ENCODE measurements at regions not wholly inside any gene's neighbourhood (a gene's known extent, or its start where the extent isn't known, plus 50 kb on each side); places are given as distances from the start of the nearest gene placed in this dataset.
"Not testable (repeated sequence)": the region's sequence is repeated elsewhere in the genome, so short reads cannot be mapped to it uniquely, and the experiment has no call there.

DNA sequence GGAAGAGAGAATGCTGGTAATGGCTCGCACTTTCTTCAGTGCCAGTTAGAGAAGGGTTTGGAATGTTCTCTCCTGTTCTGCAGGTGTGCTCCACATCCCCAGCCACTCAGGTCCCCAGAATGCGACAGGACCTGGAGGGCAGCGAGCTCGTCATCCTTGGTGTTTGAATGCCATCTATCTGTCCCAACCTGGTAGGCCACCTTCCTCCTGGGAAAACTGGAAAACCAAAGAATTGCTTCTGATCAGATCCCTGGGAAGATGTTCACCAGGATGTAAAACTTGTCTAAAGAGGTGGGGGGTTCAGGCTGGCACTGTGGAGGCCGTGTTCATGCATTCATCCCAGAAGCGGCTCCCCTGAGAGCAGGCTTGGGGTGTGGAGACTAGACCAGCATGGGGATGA is 379.5 kb downstream of the GLRX3 start:
- DNase-seq (ENCODE audit: low spot score) (no peak), ATAC-seq (no peak)
- intact Hi-C loops (cut with DNase I), result no loop called here

DNA sequence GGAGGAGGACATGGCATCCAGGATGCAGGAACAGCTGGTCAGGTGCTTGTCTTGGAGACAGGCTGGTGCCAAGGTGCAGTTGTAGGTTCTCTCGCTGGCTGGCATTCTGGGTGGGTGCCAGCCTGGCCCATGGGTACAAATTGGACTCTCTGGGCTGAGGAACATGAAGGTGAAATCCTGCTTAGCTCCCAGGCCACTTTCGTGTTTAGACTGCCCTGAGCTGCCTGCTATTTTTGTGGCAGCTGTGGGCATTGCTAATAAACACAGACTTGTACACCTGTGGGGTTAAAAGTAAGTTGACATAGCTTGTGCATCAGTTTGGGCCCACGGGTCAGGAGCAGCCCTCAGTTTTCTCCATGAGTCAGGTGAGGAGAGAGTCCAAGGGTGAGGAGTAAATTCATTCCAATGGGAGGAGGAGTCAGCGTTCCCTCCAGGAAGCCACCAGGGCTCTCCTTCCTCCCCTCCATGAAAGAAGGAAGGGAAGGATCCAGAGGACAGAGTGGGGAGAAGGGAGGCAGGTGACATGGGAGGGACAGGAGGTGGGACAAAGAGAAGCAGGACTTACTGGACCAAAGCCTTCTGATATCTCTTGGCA is 380.0 kb downstream of the GLRX3 start:
- intact Hi-C loops (cut with DNase I), result no loop called here
- ATAC-seq, result no peak
- DNase-seq (ENCODE audit: low spot score), result no peak

DNA sequence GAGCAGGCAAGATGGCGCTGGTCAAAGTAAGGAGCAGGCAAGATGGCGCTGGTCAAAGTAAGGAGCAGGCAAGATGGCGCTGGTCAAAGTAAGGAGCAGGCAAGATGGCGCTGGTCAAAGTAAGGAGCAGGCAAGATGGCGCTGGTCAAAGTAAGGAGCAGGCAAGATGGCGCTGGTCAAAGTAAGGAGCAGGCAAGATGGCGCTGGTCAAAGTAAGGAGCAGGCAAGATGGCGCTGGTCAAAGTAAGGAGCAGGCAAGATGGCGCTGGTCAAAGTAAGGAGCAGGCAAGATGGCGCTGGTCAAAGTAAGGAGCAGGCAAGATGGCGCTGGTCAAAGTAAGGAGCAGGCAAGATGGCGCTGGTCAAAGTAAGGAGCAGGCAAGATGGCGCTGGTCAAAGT is 382.7 kb downstream of the GLRX3 start:
- intact Hi-C loops (cut with DNase I); DNase-seq (ENCODE audit: low spot score); ATAC-seq: not testable (repeated sequence)

DNA sequence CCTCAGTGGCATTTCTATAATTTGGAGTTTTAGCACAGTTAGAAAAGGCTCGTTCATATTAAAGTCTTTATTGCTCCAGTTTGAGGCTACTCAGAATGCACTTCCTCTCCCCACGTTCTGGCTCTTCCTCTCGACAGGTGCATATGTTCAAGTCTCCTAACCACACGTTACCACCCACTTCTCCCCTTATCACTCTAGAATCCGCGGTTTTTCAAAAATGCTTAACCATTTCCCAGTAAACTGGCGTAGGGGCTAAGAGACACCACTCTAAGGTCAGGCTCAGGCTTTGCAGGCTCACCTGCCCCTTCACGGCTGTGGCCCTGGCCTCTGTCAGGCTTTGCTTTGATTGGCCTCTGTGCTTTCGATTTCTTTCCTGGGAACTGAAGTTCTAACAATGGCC is 383.6 kb downstream of the GLRX3 start:
- intact Hi-C loops (cut with DNase I), result no loop called here
- DNase-seq (ENCODE audit: low spot score) (no peak), ATAC-seq (no peak)

DNA sequence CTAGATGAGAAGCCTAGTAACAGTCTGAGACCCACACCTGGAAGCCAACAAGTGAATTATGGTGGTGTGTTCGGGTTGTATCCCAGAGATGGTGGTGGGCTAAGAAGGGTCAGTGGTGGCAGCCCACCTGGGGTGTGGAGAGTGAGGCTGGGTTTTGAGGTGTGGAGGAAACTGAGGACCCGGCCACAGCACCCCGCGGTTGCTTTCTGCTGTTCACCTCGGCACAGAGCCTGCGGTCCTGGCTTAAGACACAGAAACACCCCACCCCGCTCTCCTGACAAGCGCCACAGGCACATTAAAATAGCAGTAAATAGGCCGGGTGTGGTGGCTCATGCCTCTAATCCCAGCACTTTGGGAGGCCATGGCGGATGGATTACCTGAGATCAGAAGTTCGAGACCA is 395.1 kb downstream of the GLRX3 start:
- DNase-seq (ENCODE audit: low spot score) (no peak), ATAC-seq (no peak)
- intact Hi-C loops (cut with DNase I), result no loop called here

DNA sequence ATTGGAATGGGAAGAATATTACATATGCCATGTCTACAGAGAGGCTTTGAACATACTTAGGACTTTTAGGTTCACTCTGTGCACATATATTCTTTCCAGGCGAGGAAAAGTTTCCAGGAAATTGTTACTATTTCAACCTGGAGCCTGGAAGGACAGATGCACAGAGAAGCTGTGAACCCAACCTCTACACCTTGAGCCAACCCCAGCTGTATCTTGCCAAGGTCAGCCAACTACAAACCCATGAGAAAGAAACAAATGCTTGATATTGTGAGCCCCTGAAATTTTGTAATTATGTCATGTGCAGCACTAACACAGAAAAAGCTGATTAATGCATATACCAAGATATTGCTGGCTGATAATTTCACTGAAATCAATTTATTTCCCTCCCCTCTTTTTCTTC is 404.9 kb downstream of the GLRX3 start:
- intact Hi-C loops (cut with DNase I), result no loop called here
- DNase-seq (ENCODE audit: low spot score) (no peak), ATAC-seq (no peak)

DNA sequence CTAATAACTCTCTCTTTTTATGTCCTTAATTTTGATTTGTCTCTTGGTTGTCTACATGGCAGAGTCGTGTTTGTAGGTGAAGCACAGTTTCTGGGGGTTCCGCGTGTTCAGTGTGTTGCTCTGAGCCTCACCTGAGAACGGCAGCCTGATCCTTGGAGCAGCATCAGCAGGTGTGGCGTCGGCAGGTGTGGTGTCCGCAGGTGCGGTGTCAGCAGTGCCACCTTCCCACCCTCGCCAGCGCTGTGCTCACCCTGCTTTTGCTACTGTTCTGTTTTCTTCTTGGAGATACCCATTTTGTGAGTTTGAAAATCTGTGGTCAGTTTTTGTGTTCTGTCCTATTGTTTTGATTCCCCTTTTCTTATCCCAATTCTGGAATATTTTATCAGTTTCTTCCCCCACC is 406.6 kb downstream of the GLRX3 start:
- intact Hi-C loops (cut with DNase I), result no loop called here
- ATAC-seq, result no peak
- no peak for DNase-seq (ENCODE audit: low spot score)

DNA sequence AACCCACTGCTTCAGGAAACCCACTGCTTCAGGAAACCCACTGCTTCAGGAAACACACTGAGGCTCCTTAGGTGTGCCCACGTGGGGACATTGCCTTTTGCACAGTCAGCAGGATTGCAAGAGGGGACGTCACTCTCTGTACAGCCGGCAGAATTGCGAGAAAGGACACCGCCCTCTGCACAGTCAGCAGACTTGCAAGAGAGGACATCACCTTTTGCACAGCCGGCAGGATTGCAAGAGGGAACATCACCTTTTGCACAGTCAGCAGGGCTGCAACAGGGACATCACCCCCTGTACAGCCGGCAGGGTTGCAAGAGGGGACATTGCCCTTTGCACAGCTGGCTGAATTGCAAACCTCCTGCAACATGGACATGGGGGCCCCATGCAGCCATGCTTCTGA is 407.6 kb downstream of the GLRX3 start:
- DNase-seq (ENCODE audit: low spot score) (no peak), ATAC-seq (no peak)
- intact Hi-C loops (cut with DNase I), result no loop called here

DNA sequence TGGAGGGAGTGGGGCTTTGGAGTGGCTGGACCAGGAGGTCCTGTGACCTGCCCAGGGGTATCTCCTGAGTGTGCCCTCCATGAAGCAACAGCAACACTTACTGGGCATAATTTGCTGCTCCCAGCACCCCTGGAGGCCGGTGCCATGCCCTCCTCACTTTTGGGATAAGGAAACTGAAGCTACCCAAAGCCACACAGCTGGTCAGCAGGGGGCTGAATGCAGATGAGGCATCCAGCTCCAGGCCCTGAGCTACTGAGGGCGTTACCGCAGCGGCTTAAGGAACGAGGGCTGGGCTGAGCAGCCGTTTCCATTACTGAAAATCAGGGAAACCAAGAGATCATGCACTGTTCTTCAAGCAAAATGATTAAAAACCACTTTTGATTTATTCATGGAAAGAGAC is 408.9 kb downstream of the GLRX3 start:
- DNase-seq (ENCODE audit: low spot score) (no peak), ATAC-seq (no peak)
- intact Hi-C loops (cut with DNase I), result no loop called here

DNA sequence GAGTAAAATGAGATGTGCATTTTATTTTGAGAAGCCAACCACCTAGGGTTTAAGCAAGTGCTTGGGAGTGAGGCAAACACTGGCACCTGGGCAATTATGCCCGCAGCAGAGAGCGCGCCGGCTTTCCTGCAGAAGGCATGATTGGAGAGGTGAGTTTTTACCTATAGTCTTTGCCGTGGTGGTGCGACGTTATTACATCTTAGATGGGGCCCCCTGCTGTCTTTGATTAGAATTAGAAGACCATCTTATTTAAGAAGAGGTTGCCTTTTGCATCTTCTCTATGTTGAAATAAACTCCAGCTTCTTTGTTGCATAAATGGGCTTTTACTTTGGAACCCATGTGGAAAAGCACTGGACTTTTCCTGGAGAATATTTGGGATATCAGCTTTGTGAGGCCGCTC is 409.5 kb downstream of the GLRX3 start:
- DNase-seq (ENCODE audit: low spot score), result no peak
- no peak for ATAC-seq
- intact Hi-C loops (cut with DNase I), result no loop called here

DNA sequence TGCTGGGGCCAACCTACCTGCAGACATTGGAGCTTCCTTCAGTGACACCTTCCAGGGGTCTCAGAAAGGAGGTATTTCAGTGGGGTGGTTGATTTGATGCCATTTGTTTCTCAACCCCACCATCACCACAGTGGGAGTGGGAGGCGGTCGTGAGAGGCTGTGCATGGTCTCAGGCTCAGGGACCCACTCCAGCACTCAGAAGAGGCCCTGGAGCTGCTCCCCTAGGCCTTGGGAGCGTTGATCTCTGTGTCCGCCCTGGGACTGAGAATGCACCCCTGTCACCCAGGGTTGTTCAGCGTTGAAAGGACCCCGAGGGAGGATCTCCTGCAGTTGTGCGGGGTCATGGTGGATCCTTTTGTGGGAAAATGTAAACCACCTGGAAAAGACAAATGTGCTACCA is 410.6 kb downstream of the GLRX3 start:
- intact Hi-C loops (cut with DNase I), result no loop called here
- DNase-seq (ENCODE audit: low spot score), result no peak
- ATAC-seq, result no peak

DNA sequence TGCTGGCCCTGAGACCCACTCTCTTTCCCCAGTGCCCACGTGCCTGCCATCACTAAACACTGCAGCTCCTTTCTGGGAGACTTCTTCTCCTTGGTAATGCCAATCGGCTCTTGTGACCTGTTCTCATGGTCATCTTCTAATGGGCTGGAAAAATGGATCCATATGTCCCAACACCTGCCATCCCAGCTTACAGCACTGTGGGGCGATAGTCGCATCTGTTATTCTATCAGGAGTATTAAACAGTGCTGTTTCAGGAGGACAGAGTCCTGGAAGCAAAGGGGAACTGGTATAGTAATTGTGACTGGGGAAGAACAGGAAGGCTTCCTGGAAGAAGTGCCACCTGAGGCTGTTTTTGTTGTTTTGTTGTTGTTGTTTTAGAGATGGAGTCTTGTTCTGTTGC is 411.2 kb downstream of the GLRX3 start:
- ATAC-seq (no peak), DNase-seq (ENCODE audit: low spot score) (no peak)
- intact Hi-C loops (cut with DNase I), result no loop called here

DNA sequence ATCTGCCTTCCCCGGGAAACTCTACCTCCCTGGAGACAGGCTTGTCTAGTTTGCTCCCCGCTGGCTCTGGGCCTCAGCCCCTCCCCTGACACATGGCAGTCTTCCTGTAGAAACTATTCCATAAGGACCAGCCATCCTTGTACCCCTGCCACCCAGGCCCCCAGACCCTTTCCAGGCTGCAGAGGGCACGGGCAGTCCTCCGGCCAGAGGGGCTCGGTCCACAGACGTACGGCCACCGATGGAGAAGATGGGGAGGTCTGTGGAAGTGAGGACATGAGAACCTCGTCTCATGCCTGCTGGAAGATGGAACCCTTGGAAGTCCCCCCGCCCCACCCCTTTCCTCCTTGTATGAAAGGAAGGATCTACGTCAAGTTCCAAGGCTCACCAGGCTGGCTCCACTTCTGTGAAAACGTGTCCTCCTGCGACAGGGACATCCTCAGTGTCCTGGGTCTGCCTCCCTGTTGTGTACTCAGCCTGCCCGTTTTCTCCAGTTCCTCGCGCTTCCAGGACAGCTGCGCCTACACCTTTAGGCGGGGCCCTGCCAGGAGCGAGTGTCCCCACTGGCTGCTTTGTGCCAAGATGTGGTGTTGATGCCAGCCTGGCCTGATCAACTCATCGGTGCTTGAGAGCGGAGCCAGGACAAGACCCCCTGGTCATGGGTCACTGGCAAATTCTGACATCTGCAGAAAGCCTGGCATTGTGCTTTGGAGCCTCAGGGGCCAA is 414.9 kb downstream of the GLRX3 start:
- DNase-seq (ENCODE audit: low spot score) (no peak), ATAC-seq (no peak)
- intact Hi-C loops (cut with DNase I), result no loop called here

DNA sequence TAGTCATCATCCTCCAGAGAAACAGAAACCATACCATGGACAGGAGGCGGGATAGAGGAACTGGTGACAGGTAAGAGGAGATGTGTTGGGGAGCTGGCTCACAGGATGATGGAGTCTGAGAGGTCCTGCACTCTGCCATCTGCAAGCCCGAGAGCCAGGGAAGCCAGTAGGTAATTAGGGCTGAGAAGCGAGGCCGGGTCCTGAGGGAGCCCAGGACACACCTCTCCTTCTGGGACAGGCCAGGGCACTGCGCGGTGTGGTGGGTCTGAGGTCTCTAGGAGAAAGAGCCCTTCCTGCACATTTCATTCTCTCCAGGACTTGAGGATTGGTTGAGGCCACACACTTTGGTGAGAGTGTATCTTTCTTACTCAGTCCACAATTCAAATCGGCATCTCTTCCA is 415.5 kb downstream of the GLRX3 start:
- DNase-seq (ENCODE audit: low spot score) (no peak), ATAC-seq (no peak)
- intact Hi-C loops (cut with DNase I), result no loop called here

DNA sequence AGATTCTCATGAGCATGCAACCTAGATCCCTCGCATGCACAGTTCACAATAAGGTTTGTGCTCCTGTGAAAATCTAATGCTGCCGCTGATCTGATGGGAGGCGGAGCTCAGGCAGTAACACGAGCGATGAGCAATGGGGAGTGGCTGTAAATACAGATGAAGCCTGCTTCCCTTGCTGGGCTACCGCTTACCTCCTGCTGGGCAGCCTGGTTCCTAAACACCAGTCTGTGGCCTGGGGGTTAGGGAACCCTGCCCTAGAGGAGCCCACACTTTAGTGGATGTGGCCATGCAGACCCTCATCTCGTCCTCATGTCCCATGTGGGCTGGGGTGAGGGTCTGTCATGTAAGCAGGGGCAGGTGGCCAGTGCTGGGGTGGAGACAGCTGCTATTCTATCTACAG is 417.6 kb downstream of the GLRX3 start:
- intact Hi-C loops (cut with DNase I), result no loop called here
- no peak for ATAC-seq
- DNase-seq (ENCODE audit: low spot score), result no peak

DNA sequence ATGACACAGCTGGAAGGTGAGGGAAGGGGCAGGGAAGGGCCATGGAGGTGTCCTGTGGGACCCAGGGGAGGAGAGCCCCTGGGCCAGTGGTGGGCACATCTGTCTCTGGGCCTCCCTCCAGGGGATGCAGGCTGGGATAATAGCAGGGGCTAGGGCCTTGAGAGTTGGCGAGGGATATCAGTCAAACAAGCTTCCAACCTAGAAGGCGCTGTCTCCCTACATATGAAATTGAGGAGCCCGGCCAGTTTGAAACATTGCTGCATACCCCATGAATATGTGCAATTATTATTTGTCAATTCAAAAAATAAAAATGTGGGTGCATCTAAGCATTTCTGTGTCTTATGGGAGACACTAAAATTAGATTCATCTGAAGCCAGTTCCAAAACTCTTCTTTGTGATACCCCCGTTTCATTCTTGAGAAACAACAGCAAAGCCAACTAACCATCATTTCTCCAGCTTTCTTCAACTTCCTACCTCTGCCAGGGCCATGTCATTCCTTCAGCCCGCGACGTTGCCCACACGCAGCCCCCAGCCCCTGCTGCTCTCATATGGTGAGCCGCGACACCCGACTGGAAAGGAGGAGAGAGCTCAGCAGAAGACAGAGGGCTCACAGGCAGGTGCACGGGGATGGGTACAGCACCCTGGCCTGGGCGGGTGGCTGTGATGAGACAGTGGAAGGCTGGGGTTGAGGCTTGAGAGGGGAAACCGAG is 418.7 kb downstream of the GLRX3 start:
- ATAC-seq, result no peak
- intact Hi-C loops (cut with DNase I), result no loop called here
- DNase-seq (ENCODE audit: low spot score), result no peak

DNA sequence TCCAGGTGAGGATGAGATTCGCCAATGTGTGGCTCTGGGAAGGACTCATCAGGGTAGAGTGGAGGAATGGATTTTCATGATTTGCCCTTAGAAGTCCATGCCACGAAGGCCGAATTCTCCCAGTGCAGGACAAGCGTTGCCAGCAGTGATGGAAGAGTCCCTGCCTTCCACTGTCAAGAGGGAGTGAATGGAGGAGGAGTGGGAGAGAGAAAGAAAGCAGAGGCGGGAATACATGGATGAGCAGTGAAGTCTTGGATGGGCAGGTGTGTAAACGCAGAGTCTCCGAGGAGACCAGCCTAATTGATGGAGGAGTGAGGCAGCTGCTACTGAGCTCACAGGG is 419.2 kb downstream of the GLRX3 start:
- intact Hi-C loops (cut with DNase I), result no loop called here
- DNase-seq (ENCODE audit: low spot score) (no peak), ATAC-seq (no peak)

DNA sequence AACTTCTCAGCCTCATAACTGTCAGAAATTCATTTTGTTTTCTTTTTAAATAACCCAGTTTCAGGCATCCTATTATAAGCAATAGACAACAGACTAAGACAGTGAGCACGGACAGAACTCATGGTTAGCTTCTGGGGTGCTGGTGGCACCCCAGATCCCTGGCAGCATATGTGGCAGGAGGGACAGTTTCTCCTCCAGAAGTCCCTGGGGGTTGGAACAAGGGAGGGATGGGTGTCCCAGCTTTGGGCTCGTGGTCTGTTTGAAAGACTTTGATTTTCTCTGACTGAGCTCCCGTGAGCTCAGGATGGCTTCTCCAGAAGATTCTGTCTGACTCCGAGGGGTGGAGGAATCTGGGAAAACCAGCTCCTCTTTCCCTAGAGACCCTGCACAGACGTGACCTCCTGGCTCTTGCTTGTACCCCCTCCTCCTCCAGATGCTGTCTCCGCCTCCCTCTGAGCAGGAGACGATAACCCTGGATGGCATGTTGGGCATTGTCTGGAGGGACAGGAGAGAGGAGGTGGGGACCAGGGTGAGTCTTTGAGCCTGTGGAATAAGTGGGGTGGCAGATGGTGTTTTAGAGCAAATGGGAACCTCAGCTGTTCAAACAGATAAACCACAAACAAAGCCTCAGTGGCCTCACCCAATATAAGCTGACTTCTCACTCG is 421.1 kb downstream of the GLRX3 start:
- intact Hi-C loops (cut with DNase I), result no loop called here

DNA sequence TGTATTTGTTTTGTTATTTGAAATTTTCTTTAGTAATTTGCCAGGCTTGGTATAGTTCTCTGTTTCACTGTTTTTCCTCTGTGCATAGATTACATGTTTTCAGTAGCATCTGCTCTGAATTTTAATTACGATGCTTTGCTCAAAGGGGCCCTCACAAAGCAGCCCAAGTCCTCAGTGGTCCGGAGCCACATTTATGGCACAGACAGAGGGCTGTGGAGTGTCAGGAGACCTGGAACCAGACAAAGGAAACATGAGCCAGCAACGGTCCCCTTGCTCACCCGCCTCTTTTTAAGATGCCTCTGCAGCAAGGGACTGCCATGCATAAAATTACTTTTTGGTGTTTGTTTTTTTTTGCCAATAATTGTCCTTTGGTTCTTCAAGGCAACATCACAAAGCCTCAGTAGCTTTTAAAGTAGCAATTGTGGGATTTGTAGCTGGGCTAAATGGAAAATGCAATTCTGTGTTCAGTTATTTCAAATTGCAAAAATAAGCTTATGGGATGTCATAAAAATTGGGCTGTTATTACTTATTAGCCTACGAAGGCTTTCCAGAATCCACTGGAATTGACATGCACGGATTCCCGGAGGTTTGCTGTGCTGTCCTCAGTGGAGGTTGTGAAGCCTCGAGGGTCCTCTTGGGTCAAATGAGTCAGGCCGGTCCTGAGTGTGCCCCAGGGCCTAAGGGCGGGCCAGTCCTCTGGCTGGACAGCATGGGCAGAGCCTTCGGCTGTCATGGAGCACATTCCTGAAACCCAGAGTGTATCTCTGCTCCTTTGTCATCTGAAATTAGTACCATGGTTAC is 422.8 kb downstream of the GLRX3 start:
- intact Hi-C loops (cut with DNase I), result no loop called here
- ATAC-seq (no peak), DNase-seq (ENCODE audit: low spot score) (no peak)

More for the DNA sequence above, 421.1 kb downstream of the GLRX3 start:
- ATAC-seq (no peak), DNase-seq (ENCODE audit: low spot score) (no peak)

DNA sequence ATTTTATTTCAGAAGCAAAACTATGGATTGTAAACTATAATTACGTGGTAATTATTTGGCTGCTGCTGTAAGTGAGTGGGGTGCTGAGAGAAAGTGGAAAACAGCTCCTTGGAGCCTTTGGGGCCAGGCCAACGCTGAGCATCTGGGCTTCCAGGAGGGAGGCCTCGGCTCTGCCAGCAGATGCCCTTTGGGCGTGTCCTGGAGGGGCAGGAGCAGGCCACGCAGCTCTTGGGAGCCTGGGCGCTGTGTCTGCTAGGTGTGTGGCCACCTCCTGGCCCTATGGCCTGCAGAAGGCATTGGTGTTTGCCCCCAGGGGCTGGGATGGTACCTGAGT is 423.3 kb downstream of the GLRX3 start:
- intact Hi-C loops (cut with DNase I), result no loop called here
- ATAC-seq (no peak), DNase-seq (ENCODE audit: low spot score) (no peak)
